ENCODE measurements at regions not wholly inside any gene's neighbourhood (a gene's known extent, or its start where the extent isn't known, plus 50 kb on each side); places are given as distances from the start of the nearest gene placed in this dataset.

GRCh38 chr2:212727751-212728150 is 189.1 kb upstream of the ERBB4 start:
- no peak for TF ChIP-seq CTCF (IDR thresholded peaks at IDR 0.05)
- no peak for TF ChIP-seq POLR2A (IDR thresholded peaks at IDR 0.05)
